Heart left ventricle (tissue), 16 donors: ENCODE measurements at regions not wholly inside any gene's neighbourhood (a gene's known extent, or its start where the extent isn't known, plus 50 kb on each side); places are given as distances from the start of the nearest gene placed in this dataset.

Experiments
- ATAC-seq, 4 donors: fragments of 200-7000 bp; cut with Tn5 transposase; one replicate each; pipeline ENCODE4 v1.9.1; 2020 to 2022; ENCODE audit warnings: moderate library complexity in 4 of 4, mild to moderate bottlenecking in 3 of 4, moderate number of reproducible peaks in 1 of 4
- DNase-seq, 5 donors: peaks; one replicate each; pipeline ENCODE4 v3.0.0-alpha.2; 2020
- H3K27ac ChIP-seq, 12 donors: fragments of 200-600 bp; sonication (generic) in 4 of 12; one replicate each; pipeline versions ENCODE4 v1.5.0 to v1.8.0; 2016 to 2022; ENCODE audit warnings: mild to moderate bottlenecking in 2 of 12
- H3K27me3 ChIP-seq, 9 donors: fragments of 200-600 bp; sonication (generic) in 2 of 9; one replicate each; pipeline versions ENCODE4 v1.5.1 to v1.8.0; 2016 to 2022; ENCODE audit warnings: mild to moderate bottlenecking in 3 of 9
- H3K36me3 ChIP-seq, 9 donors: fragments of 200-600 bp; sonication (generic) in 2 of 9; one replicate each; pipeline versions ENCODE4 v1.5.0 to v1.8.0; 2018 to 2022; ENCODE audit warnings: mild to moderate bottlenecking in 2 of 9
- H3K4me1 ChIP-seq, 12 donors: fragments of 200-600 bp; sonication (generic) in 4 of 12; one replicate each; pipeline versions ENCODE4 v1.5.0 to v1.8.0; 2016 to 2022; ENCODE audit warnings: mild to moderate bottlenecking in 3 of 12
- H3K4me3 ChIP-seq, 12 donors: fragments of 200-600 bp; sonication (generic) in 4 of 12; one replicate each; pipeline versions ENCODE4 v1.5.0 to v1.8.0; 2017 to 2022; ENCODE audit warnings: mild to moderate bottlenecking in 9 of 12, moderate library complexity in 4 of 12
- H3K9me3 ChIP-seq, 12 donors: fragments of 200-600 bp; sonication (generic) in 4 of 12; one replicate each; pipeline versions ENCODE4 v1.5.0 to v1.8.0; 2016 to 2022; ENCODE audit warnings: mild to moderate bottlenecking in 1 of 12
- POLR2A ChIP-seq, 2 donors: fragments of 450-650 bp; IDR thresholded peaks; one replicate each; pipeline ENCODE4 v1.6.1; 2017; ENCODE audit warnings: antibody characterized with exemption in 2 of 2, mild to moderate bottlenecking in 2 of 2, moderate library complexity in 2 of 2
- WGBS, 4 donors: extraction: QIAGEN DNeasy Blood & Tissue Kit in 2 of 4; methylation state at CpG; one replicate each; pipeline versions ENCODE4 v1.1.5 to v1.1.7; 2013 to 2018; 5-methylcytosine and 5-hydroxymethylcytosine counted together
- intact Hi-C, 10 donors: fragments of 100-400 bp; cut with DNase I; formaldehyde crosslinking; loops; one replicate each; pipeline versions ENCODE4 v1.11.1 to v1.14.2; 2022
- TF ChIP-seq, protein P1 (sequence below), 12 donors: fragments of 200-600 bp; sonication (generic) in 4 of 12; IDR thresholded peaks; one replicate each; pipeline versions ENCODE4 v1.5.0 to v1.8.0; 2018 to 2022; ENCODE audit warnings: antibody characterized with exemption in 12 of 12, mild to moderate bottlenecking in 5 of 12
- donor health status: ischemic (EF 13 %, LVEDD 7.1; RV severe dilation, severe dysfunction).
- donor health status: healthy with polysubstance abuse.
- donor health status: DM: no; HTN: yes; CAD: no.
- donor health status: DM: no; HTN: no; CAD: no.
- donor health status: ischemic (EF 25% LVEDD 6.9; RV normal size, moderate dysfunction).
- donor health status: ischemic (EF 25% LVEDD 5.7; RV mildly dilated, moderate dysfunction).
- donor health status: healthy.
- donor health status: DM: yes; HTN: yes; CAD: no.
- donor health status: ischemic (EF 35%, LVEDD 5.7; RV mildly dilated, moderate dysfunction).
- donor health status: nonischemic (EF 11% LVEDD 7.7; RV severe dilation, severe dysfunction).
- donor health status: DM: yes; HTN: yes; CAD: no.
- donor health status: PGD.
- donor health status: ischemic (EF 29% LVEDD 5.4; RV normal size, mild dysfunction).
- donor health status: nonischemic (EF 23%, LVEDD 6.1; RV moderate dilation, normal function).

- WGBS, 4 donors, result 66 to 81% (median 76%) methylated on average over 9 of the region's 9 CpGs
Observed at GRCh38 chr14:45716572-45716971, 463.6 kb upstream of the MIS18BP1 start.

GRCh38 chr14:45715946-45716345 is 462.9 kb upstream of the MIS18BP1 start:
- Histone ChIP-seq H3K27ac (no peak overlapping the region), H3K36me3 (no peaks in the 10 kb centered on the region), H3K27me3 (no peaks in the 10 kb centered on the region), H3K4me3 (no peak overlapping the region), H3K9me3 (no peaks in the 10 kb centered on the region), H3K4me1 (no peaks in the 10 kb centered on the region)
- 80 to 93% (median 89%) methylated on average over 1 of the region's 1 CpG for WGBS, 4 donors
- intact Hi-C loops, result no loop called here
- DNase-seq (no peak), ATAC-seq (no peak)
- TF ChIP-seq, protein P1, sequence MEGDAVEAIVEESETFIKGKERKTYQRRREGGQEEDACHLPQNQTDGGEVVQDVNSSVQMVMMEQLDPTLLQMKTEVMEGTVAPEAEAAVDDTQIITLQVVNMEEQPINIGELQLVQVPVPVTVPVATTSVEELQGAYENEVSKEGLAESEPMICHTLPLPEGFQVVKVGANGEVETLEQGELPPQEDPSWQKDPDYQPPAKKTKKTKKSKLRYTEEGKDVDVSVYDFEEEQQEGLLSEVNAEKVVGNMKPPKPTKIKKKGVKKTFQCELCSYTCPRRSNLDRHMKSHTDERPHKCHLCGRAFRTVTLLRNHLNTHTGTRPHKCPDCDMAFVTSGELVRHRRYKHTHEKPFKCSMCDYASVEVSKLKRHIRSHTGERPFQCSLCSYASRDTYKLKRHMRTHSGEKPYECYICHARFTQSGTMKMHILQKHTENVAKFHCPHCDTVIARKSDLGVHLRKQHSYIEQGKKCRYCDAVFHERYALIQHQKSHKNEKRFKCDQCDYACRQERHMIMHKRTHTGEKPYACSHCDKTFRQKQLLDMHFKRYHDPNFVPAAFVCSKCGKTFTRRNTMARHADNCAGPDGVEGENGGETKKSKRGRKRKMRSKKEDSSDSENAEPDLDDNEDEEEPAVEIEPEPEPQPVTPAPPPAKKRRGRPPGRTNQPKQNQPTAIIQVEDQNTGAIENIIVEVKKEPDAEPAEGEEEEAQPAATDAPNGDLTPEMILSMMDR (IDR thresholded peaks at IDR 0.05), result no peak
- no peak for TF ChIP-seq POLR2A (IDR thresholded peaks at IDR 0.05)

More at GRCh38 chr14:45716572-45716971, 463.6 kb upstream of the MIS18BP1 start:
- Histone ChIP-seq H3K27ac (no peak overlapping the region), H3K27me3 (no peaks in the 10 kb centered on the region), H3K9me3 (no peaks in the 10 kb centered on the region), H3K36me3 (no peaks in the 10 kb centered on the region), H3K4me3 (no peak overlapping the region), H3K4me1 (no peaks in the 10 kb centered on the region)
- no peak for ATAC-seq
- DNase-seq, result no peak
- no peak for TF ChIP-seq POLR2A (IDR thresholded peaks at IDR 0.05)
- intact Hi-C loops, result no loop called here

- intact Hi-C loops, result no loop called here
Observed at GRCh38 chr14:45709541-45709940, 456.5 kb upstream of the MIS18BP1 start.

DNA sequence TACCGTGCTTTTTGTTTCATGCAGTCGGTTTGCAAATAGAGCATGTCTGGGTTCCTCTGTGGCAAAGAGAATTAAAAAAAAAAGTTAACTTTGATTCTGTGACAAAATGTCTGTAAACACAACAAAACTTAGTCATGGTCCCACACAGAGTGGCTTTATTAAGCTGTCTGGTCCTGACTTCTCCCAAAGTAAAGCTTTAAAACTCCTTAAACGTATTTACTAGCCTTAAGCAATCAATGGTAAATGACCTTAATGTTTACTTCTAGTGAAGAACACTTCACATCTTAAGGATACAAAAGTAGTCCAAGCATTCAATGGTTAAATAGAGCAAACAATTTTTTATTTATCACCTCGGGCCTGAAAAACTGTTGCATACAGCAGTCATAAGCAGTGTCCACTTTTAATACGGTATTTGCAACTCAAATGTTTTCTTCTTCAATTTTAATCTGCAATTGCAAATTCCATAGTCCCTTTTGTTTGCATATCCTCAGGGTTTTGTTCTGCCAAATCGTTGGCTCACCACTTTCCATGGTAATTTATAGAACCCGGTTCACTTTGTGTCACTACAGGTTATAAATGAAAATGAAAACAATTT is 453.0 kb upstream of the MIS18BP1 start:
- Histone ChIP-seq H3K9me3 (no peaks in the 10 kb centered on the region), H3K27me3 (no peaks in the 10 kb centered on the region), H3K4me3 (no peak overlapping the region), H3K27ac (no peak overlapping the region), H3K36me3 (no peaks in the 10 kb centered on the region), H3K4me1 (no peaks in the 10 kb centered on the region)
- 55 to 77% (median 69%) methylated on average over 7 of the region's 7 CpGs for WGBS, 4 donors
- ATAC-seq (no peak), DNase-seq (no peak)
- TF ChIP-seq POLR2A (IDR thresholded peaks at IDR 0.05), result no peak
- TF ChIP-seq, protein P1 (IDR thresholded peaks at IDR 0.05), result no peak
- intact Hi-C loops, result no loop called here

More at GRCh38 chr14:45709541-45709940, 456.5 kb upstream of the MIS18BP1 start:
- H3K27ac ChIP-seq, result no peak overlapping the region
- H3K4me3 ChIP-seq, result no peak overlapping the region
- no peak for TF ChIP-seq POLR2A (IDR thresholded peaks at IDR 0.05)
- TF ChIP-seq, protein P1 (IDR thresholded peaks at IDR 0.05), result no peak
- DNase-seq, result no peak
- H3K9me3 ChIP-seq, result no peaks in the 10 kb centered on the region
- H3K4me1 ChIP-seq, result no peaks in the 10 kb centered on the region
- H3K36me3 ChIP-seq, result no peaks in the 10 kb centered on the region
- ATAC-seq, result no peak
- WGBS, 4 donors, result 84 to 94% (median 88%) methylated on average over 4 of the region's 4 CpGs
- H3K27me3 ChIP-seq, result no peaks in the 10 kb centered on the region

DNA sequence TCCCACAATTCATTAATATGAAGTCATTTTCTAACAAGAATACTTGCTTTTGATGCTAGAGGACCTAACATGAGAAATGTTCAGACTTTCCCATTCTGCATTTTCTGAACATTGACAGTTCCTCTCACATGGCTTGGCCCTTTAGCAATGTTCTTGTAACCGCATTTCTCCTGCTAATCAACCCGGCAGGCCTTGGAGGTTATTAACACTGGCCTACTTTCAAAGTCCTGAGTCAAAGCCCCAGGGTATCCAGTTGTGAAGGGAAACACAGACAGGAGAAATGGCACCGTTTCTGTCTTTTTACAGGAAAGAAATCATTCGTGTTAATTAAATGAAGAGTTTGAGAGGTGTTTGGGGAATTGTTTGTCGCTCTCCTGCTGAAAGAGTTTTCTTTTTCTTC is 446.5 kb upstream of the MIS18BP1 start:
- no peak for DNase-seq
- intact Hi-C loops, result no loop called here
- Histone ChIP-seq H3K27ac (no peak overlapping the region), H3K9me3 (no peaks in the 10 kb centered on the region), H3K27me3 (no peaks in the 10 kb centered on the region), H3K4me3 (no peak overlapping the region), H3K36me3 (no peaks in the 10 kb centered on the region), H3K4me1 (peaks cover 0 to 12% (median 0%) of the 10 kb centered on the region in 12 donors)
- TF ChIP-seq, protein P1 (IDR thresholded peaks at IDR 0.05), result no peak
- no peak for TF ChIP-seq POLR2A (IDR thresholded peaks at IDR 0.05)
- peak in 1 of 4 donors; percentile 39 for ATAC-seq
- 49 to 64% (median 51%) methylated on average over 5 of the region's 5 CpGs for WGBS, 4 donors
